ENCODE measurements at regions not wholly inside any gene's neighbourhood (a gene's known extent, or its start where the extent isn't known, plus 50 kb on each side); places are given as distances from the start of the nearest gene placed in this dataset.

DNA sequence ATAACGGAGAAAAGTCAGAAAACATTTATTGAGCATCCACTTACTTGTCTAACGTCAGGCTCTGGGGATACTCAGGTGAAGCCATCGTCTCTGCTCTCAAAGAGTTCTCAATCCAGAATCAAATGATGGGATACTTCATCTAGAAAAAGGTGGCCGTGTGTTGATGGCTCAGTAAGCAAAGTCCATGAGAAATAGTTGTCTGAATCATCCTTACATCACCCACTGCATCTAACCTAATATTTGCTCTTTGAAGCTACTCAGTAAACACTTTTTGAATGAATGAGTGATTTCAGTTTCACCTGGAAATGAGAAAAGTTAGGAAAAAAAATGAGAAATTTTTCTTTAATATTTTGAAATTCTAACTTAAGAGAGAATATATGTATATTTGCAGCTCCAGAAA is 155.3 kb upstream of the PKN2 start:
- H3K9ac ChIP-seq (ENCODE audit: low read depth, low read length), result no peak overlapping the region
- H3K4me2 ChIP-seq (ENCODE audit: low read length), result no peak overlapping the region
- no peaks in the 10 kb centered on the region for H3K9me3 ChIP-seq (replicated peaks; ENCODE audit: low read length)
- H3K36me3 ChIP-seq (ENCODE audit: insufficient read depth, low read length), result no peaks in the 10 kb centered on the region
- no peaks in the 10 kb centered on the region for H3K27me3 ChIP-seq (ENCODE audit: control insufficient read depth, insufficient read depth, low read length)
- no peaks in the 10 kb centered on the region for H3K4me1 ChIP-seq (ENCODE audit: control insufficient read depth, insufficient read depth, low read length)
- H3K4me3 ChIP-seq (ENCODE audit: low read length), result no peak overlapping the region

DNA sequence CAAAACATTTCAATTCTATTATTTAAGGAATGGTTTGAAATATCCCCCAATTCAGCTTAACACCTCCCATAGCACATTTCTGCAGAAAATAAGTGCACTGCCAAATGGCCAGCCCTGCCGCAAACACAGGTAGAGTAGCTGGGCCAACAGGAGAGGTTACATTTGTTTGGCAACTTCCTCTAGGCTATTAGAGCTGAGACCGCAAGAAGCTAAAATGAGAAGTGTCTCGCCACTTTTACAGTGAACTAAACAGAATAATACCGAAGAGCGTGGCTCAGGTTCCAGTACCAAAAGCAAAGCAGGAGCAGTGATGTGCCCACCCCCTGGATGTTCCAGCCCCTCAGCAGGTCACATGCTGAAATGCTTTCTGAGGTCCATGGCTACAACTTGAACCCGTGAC is 154.5 kb upstream of the PKN2 start:
- H3K9me3 ChIP-seq (replicated peaks; ENCODE audit: low read length), result no peaks in the 10 kb centered on the region
- H3K4me2 ChIP-seq (ENCODE audit: low read length), result no peak overlapping the region
- H3K27me3 ChIP-seq (ENCODE audit: control insufficient read depth, insufficient read depth, low read length), result no peaks in the 10 kb centered on the region
- H3K4me1 ChIP-seq (ENCODE audit: control insufficient read depth, insufficient read depth, low read length), result no peaks in the 10 kb centered on the region
- no peak overlapping the region for H3K4me3 ChIP-seq (ENCODE audit: low read length)
- no peak overlapping the region for H3K9ac ChIP-seq (ENCODE audit: low read depth, low read length)
- no peaks in the 10 kb centered on the region for H3K36me3 ChIP-seq (ENCODE audit: insufficient read depth, low read length)

DNA sequence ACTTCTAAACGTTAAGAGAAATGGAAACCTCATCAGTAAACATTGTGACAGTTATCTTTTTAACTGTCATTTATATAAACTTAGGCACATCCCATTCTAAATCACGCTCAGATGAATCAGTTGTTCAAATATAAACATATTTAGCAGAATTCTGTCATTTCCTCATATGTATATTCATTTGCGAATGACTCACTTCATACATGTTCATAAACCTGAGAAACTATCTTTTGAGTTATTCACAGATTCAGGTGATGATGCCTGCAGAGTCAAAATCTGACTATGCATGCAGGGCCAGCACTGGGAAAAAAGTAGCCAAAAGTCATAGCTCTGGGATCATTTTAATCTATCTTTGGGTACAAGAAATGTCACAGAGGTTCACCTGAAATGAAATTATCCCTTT is 153.8 kb upstream of the PKN2 start:
- Histone ChIP-seq H3K9me3 (replicated peaks; ENCODE audit: low read length) (no peaks in the 10 kb centered on the region), H3K4me1 (ENCODE audit: control insufficient read depth, insufficient read depth, low read length) (no peaks in the 10 kb centered on the region), H3K4me2 (ENCODE audit: low read length) (no peak overlapping the region), H3K36me3 (ENCODE audit: insufficient read depth, low read length) (no peaks in the 10 kb centered on the region), H3K4me3 (ENCODE audit: low read length) (no peak overlapping the region), H3K27me3 (ENCODE audit: control insufficient read depth, insufficient read depth, low read length) (no peaks in the 10 kb centered on the region), H3K9ac (ENCODE audit: low read depth, low read length) (no peak overlapping the region)

DNA sequence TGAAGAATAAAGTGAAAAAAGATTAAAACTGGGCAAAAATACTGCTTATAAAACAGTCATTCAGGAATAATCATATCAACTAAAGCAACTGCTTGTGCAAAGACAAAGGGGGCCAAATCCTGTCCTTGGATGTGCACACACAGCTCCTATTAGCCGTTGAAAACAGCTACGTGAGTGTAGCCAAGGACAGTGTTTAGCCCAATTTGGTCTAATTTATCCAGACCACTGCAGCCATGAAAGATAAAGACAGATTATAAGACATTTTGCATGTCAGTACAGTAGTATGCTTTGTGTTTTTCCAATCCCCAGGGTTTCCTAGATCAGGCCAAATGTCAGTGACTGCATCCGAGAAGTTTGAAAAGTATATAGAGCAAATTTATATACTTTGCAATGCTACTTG is 146.3 kb upstream of the PKN2 start:
- Histone ChIP-seq H3K9ac (ENCODE audit: low read depth, low read length) (no peak overlapping the region), H3K4me1 (ENCODE audit: control insufficient read depth, insufficient read depth, low read length) (no peaks in the 10 kb centered on the region), H3K27me3 (ENCODE audit: control insufficient read depth, insufficient read depth, low read length) (no peaks in the 10 kb centered on the region), H3K9me3 (replicated peaks; ENCODE audit: low read length) (no peaks in the 10 kb centered on the region), H3K4me3 (ENCODE audit: low read length) (no peak overlapping the region), H3K36me3 (ENCODE audit: insufficient read depth, low read length) (no peaks in the 10 kb centered on the region), H3K4me2 (ENCODE audit: low read length) (no peak overlapping the region)

DNA sequence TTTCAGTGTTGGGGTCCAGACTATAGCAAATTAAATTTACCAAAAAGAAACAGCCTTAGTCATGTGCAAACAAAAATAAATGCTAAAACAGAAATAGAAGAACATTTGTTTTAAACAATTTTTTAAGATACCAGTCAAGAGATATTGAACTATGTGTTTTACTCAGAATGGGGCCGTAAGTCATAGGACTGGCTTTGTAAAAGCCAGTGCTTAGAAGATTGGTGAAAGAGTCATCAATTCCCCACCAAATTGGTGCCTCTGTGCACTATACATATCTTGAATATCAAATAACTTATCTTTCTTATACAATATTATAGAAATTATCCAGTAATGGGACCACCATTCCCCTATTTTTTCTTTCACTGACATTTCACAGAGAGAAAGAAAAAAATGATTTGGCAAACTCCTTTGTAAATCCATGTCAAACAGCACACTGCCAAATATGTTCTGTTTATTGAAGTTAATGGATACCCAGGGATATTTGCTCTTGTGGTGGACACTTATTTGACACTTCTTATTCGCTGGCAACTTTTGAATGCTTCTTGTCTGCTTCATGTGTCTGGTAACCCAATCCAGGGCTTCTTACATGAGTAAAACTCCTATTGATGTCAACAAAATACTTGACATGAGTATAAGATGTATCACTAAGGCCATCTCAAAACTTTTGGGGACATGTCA is 145.7 kb upstream of the PKN2 start:
- Histone ChIP-seq H3K36me3 (ENCODE audit: insufficient read depth, low read length) (no peaks in the 10 kb centered on the region), H3K4me1 (ENCODE audit: control insufficient read depth, insufficient read depth, low read length) (no peaks in the 10 kb centered on the region), H3K4me3 (ENCODE audit: low read length) (no peak overlapping the region), H3K9ac (ENCODE audit: low read depth, low read length) (no peak overlapping the region), H3K9me3 (replicated peaks; ENCODE audit: low read length) (no peaks in the 10 kb centered on the region), H3K4me2 (ENCODE audit: low read length) (no peak overlapping the region), H3K27me3 (ENCODE audit: control insufficient read depth, insufficient read depth, low read length) (no peaks in the 10 kb centered on the region)

DNA sequence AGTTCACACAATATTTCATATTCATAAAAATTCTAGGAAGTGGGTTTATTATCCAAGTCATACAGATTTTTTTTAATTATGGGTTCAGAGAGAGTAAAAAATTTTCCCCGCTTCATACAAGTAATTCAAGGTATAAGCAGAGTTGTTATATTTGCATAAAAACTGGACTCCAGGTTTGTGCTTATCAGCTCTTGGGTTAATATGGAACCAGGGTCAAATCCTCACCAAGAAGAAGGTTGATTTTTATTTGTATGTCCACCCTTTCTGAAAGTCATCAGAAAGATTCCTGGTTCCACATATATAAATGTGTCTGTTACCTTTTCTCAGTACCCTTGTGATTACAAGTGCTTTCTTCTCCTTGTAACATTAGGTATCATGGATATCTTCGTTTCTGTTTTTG is 143.8 kb upstream of the PKN2 start:
- H3K27me3 ChIP-seq (ENCODE audit: control insufficient read depth, insufficient read depth, low read length), result no peaks in the 10 kb centered on the region
- H3K4me2 ChIP-seq (ENCODE audit: low read length), result no peak overlapping the region
- H3K4me1 ChIP-seq (ENCODE audit: control insufficient read depth, insufficient read depth, low read length), result no peaks in the 10 kb centered on the region
- no peak overlapping the region for H3K4me3 ChIP-seq (ENCODE audit: low read length)
- no peak overlapping the region for H3K9ac ChIP-seq (ENCODE audit: low read depth, low read length)
- H3K36me3 ChIP-seq (ENCODE audit: insufficient read depth, low read length), result no peaks in the 10 kb centered on the region
- no peaks in the 10 kb centered on the region for H3K9me3 ChIP-seq (replicated peaks; ENCODE audit: low read length)

DNA sequence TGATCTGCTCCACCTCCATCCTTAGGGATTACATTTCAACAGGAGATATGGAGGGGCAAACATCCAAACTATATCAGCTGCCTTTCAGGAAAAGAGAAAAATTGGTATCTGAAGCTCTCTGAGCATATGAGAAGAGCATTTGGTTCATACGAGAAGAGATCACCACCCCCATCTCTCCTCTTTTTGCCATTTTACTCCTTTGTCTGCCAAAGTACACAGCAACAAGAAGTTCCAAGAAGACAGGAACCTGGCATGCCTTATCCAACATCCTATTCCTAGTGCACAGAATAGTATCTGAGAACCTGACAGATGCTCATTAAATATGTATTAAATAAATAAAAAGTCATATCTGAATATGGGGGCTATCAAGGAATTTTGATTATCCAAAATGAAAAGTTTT is 142.5 kb upstream of the PKN2 start:
- no peaks in the 10 kb centered on the region for H3K4me1 ChIP-seq (ENCODE audit: control insufficient read depth, insufficient read depth, low read length)
- no peaks in the 10 kb centered on the region for H3K27me3 ChIP-seq (ENCODE audit: control insufficient read depth, insufficient read depth, low read length)
- H3K4me2 ChIP-seq (ENCODE audit: low read length), result no peak overlapping the region
- H3K36me3 ChIP-seq (ENCODE audit: insufficient read depth, low read length), result no peaks in the 10 kb centered on the region
- no peak overlapping the region for H3K4me3 ChIP-seq (ENCODE audit: low read length)
- no peak overlapping the region for H3K9ac ChIP-seq (ENCODE audit: low read depth, low read length)
- H3K9me3 ChIP-seq (replicated peaks; ENCODE audit: low read length), result no peaks in the 10 kb centered on the region

DNA sequence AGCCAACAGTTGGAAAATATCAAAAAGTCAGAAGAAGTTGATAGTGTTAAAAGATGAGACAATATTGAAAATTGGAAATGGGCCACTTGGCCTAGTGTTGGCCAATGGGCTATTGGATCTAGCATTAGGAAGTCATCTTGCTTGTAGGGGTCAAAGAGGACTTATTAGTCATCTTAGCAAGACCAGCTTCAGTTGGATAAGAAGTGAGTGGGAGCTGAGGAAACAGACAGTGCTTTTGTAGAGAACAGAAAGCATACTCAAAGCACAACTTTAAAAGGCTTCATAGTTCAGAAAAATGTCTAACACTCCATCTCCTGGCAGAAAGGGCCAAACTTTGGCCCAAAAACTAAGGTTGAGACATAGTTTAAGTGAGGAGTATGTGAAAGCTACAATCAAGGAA is 139.9 kb upstream of the PKN2 start:
- Histone ChIP-seq H3K36me3 (ENCODE audit: insufficient read depth, low read length) (no peaks in the 10 kb centered on the region), H3K9ac (ENCODE audit: low read depth, low read length) (no peak overlapping the region), H3K27me3 (ENCODE audit: control insufficient read depth, insufficient read depth, low read length) (no peaks in the 10 kb centered on the region), H3K4me3 (ENCODE audit: low read length) (no peak overlapping the region), H3K9me3 (replicated peaks; ENCODE audit: low read length) (no peaks in the 10 kb centered on the region), H3K4me2 (ENCODE audit: low read length) (no peak overlapping the region), H3K4me1 (ENCODE audit: control insufficient read depth, insufficient read depth, low read length) (no peaks in the 10 kb centered on the region)

DNA sequence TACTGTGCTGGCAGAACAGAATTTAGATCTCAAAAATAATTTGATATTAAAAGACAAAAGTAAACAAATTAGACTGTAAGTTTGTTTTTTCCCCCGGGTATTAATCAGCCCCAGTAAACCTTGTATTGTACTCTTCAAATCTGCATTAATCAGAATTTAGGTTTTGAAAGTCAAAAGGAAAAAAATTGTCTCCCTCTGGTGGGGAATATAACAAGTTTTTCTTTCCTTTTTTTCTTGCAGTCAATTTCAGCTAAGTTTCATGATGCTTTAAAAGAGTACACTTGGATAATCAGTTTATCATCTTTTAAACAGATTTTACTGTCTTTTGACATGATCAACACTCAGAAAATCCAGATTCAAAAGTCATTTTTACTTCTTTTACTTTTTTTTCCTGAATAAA is 134.5 kb upstream of the PKN2 start:
- H3K36me3 ChIP-seq (ENCODE audit: insufficient read depth, low read length), result no peaks in the 10 kb centered on the region

DNA sequence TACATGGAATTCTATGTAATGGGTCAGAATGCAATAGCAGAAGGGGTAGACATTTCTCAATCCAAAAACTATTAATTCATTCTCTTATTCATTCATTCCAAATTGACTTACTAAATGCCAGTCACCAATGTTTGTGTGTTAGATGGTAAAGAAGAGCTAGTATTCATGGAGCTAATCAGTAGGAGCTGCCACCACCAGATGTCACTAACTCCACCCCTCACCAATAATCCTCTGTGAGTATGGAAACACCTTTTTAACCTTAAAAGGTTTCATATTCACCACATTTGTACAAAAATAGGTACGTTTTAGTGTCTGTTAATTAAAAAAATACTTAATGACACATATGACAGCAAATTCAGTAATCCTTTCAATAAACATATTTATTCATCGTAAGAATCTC is 131.8 kb upstream of the PKN2 start:
- no peaks in the 10 kb centered on the region for H3K4me1 ChIP-seq (ENCODE audit: control insufficient read depth, insufficient read depth, low read length)
- no peaks in the 10 kb centered on the region for H3K36me3 ChIP-seq (ENCODE audit: insufficient read depth, low read length)
- H3K9me3 ChIP-seq (replicated peaks; ENCODE audit: low read length), result no peaks in the 10 kb centered on the region
- H3K4me2 ChIP-seq (ENCODE audit: low read length), result no peak overlapping the region
- no peaks in the 10 kb centered on the region for H3K27me3 ChIP-seq (ENCODE audit: control insufficient read depth, insufficient read depth, low read length)
- H3K9ac ChIP-seq (ENCODE audit: low read depth, low read length), result no peak overlapping the region
- no peak overlapping the region for H3K4me3 ChIP-seq (ENCODE audit: low read length)

More for the DNA sequence above, 134.5 kb upstream of the PKN2 start:
- no peak overlapping the region for H3K9ac ChIP-seq (ENCODE audit: low read depth, low read length)
- H3K4me2 ChIP-seq (ENCODE audit: low read length), result no peak overlapping the region
- no peaks in the 10 kb centered on the region for H3K4me1 ChIP-seq (ENCODE audit: control insufficient read depth, insufficient read depth, low read length)
- no peak overlapping the region for H3K4me3 ChIP-seq (ENCODE audit: low read length)
- no peaks in the 10 kb centered on the region for H3K27me3 ChIP-seq (ENCODE audit: control insufficient read depth, insufficient read depth, low read length)
- H3K9me3 ChIP-seq (replicated peaks; ENCODE audit: low read length), result no peaks in the 10 kb centered on the region

DNA sequence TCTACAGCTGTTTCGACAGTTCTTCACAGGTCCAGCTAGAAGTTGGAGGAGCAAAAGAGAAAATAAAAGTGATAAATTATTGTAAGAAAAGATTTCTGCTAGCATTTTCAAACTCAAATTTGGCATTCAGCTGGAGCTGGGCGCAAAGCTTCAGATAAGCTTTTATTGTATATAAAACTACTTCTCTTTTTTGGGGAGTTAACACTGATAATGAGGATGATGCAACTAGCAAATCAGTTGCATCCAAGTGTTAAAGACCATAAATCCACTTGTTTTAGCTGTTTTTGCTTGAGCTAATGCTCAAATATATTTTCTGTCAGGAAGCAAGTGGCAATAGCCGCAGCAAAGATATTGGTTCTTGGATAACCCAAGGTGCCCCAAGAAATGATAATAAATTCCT is 127.1 kb upstream of the PKN2 start:
- no peaks in the 10 kb centered on the region for H3K27me3 ChIP-seq (ENCODE audit: control insufficient read depth, insufficient read depth, low read length)
- no peaks in the 10 kb centered on the region for H3K9me3 ChIP-seq (replicated peaks; ENCODE audit: low read length)
- no peak overlapping the region for H3K4me3 ChIP-seq (ENCODE audit: low read length)
- no peaks in the 10 kb centered on the region for H3K4me1 ChIP-seq (ENCODE audit: control insufficient read depth, insufficient read depth, low read length)
- H3K36me3 ChIP-seq (ENCODE audit: insufficient read depth, low read length), result no peaks in the 10 kb centered on the region
- no peak overlapping the region for H3K4me2 ChIP-seq (ENCODE audit: low read length)
- no peak overlapping the region for H3K9ac ChIP-seq (ENCODE audit: low read depth, low read length)

DNA sequence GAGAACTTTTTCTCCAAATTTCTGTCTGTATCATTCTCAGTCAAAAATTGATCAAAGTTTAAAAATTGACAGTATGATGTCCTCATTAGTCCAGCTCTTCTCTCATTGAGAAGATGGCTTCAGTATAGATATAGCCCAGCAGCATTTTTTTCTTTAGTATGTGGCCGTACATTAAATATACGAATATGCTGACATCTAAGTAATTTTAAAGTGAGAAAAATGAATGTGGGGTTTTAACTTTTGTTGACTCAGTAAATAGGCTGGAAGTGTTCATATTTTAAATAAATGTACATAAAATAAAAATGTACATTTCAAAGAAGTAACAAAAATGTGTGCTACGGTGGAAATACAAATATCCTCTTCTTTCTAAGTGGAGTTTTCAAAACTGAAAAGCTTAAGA is 123.5 kb upstream of the PKN2 start:
- no peak overlapping the region for H3K4me3 ChIP-seq (ENCODE audit: low read length)
- H3K27me3 ChIP-seq (ENCODE audit: control insufficient read depth, insufficient read depth, low read length), result peaks cover 6% of the 10 kb centered on the region
- no peaks in the 10 kb centered on the region for H3K36me3 ChIP-seq (ENCODE audit: insufficient read depth, low read length)
- no peaks in the 10 kb centered on the region for H3K9me3 ChIP-seq (replicated peaks; ENCODE audit: low read length)
- H3K4me1 ChIP-seq (ENCODE audit: control insufficient read depth, insufficient read depth, low read length), result no peaks in the 10 kb centered on the region
- H3K9ac ChIP-seq (ENCODE audit: low read depth, low read length), result no peak overlapping the region
- H3K4me2 ChIP-seq (ENCODE audit: low read length), result no peak overlapping the region
